GM19025 (cell line): ENCODE measurements at regions not wholly inside any gene's neighbourhood (a gene's known extent, or its start where the extent isn't known, plus 50 kb on each side); places are given as distances from the start of the nearest gene placed in this dataset.
A peak's percentile ranks its signal among the peaks of the same experiment; 100 is the strongest.

ENCODE experiments used
- ATAC-seq: cut with Tn5 transposase; IDR thresholded peaks from one replicate; pipeline ENCODE4 v1.9.1; 2021; ENCODE audit warnings: mild to moderate bottlenecking, low read depth, moderate library complexity; ENCODE audit not compliant: unreplicated experiment

- ATAC-seq = no peak
Measured at GRCh38 chr7:41633690-41634089, 69.2 kb downstream of the INHBA start.

DNA sequence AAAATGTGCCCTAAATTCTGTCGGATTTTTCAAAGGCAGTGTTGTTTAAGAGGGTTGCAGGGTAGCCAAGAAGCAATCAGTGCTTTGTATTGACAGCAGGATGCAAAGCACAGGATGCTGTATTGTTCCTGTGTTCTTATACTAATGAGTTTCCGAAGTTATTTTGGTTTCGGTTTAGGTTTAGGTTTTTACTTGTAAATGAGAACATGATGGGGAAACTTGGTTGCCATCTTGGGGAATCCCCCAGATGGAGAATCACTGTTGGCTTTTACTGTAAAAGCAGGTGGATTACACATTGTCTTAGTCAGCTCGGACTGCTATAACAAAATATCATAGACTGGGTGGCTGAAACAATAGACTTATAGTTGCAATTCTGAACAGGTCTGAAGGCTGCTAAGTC lies 72.1 kb downstream of the INHBA start:
- ATAC-seq = peak; percentile 86

GRCh38 chr7:41629711-41630111 lies 73.2 kb downstream of the INHBA start:
- ATAC-seq = no peak

DNA sequence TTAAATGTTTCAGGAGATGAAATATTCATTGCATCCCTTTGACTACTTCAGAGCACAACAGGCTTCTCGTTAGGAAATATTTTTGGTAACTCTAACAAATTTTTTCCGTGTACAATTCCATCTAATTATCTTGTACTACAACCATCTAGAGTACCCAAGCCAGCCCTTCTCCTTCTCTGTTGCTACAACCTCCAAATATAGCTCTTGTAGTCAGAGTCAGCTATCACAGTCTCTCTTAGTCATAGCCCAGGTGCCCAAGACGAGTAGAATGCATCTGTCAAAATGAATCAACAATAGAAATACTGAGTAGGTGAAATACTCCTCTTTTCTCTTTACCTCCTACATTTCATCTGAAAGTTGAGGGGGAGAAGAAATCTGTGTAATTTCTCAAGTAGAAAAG lies 74.0 kb downstream of the INHBA start:
- no peak for ATAC-seq

- no peak for ATAC-seq
Measured at GRCh38 chr7:41627645-41628298, 75.1 kb downstream of the INHBA start.

GRCh38 chr7:41624818-41625217 lies 78.1 kb downstream of the INHBA start:
- no peak for ATAC-seq

GRCh38 chr7:41621953-41622831 lies 80.7 kb downstream of the INHBA start:
- no peak for ATAC-seq

- no peak for ATAC-seq
Measured at GRCh38 chr7:41617987-41618386, 84.9 kb downstream of the INHBA start.

DNA sequence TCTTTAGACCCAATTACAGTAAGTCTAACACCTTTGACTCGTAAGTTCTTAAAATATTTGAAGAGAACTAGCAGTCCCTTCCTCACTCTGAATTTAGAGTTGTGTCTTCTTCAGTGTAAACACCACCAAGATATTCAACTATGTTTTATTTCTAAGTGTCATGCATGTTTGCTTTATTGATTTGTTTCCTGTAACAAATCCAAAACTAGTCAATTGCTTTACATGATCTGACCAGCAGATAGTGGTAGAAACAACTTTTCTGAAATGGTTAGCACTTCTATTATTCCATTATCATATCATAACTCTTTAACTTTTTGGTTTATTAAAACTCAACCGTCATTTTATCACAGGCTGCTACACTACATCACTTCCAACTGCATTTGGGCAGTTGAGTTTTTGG lies 90.1 kb downstream of the INHBA start:
- no peak for ATAC-seq

- ATAC-seq = no peak
Measured at GRCh38 chr7:41612386-41612785, 90.5 kb downstream of the INHBA start.

- no peak for ATAC-seq
Measured at GRCh38 chr7:41608447-41608846, 94.4 kb downstream of the INHBA start.

DNA sequence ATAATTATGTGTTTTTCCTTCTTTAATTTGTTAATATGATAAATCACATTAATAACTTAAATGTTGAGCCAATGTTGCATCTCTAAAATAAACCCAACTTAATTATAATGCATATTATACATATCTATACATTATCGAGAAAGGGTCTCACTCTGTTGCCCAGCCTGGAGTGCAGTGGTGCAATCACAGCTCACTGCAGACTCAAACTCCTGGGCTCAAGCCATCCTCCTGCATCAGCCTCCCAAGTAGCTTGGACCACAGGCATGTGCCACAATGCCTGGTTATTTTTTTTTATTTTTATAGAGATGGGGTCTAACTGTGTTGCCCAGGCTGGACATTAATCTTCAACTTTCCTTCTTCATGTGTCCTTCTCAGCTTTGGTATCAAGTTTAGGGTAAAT lies 98.9 kb downstream of the INHBA start:
- no peak for ATAC-seq

DNA sequence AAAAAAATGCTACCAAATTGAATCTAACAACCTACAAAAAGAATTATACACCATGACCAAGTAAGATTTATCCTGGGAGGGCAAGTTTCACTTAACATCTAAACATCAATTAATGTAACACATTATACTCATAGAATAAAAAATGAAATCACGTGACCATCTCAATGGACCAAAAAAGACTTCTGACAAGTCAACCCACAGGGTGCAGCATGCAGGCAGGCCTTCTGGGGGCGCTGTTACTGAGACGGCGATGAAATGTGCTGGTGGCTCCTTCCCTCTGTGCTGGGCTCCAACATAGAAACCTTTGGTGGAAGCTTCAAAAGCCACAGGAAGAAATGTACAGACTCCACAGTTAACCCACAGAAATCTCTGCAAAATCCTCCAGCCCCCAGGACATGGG lies 103.1 kb downstream of the INHBA start:
- ATAC-seq = no peak

DNA sequence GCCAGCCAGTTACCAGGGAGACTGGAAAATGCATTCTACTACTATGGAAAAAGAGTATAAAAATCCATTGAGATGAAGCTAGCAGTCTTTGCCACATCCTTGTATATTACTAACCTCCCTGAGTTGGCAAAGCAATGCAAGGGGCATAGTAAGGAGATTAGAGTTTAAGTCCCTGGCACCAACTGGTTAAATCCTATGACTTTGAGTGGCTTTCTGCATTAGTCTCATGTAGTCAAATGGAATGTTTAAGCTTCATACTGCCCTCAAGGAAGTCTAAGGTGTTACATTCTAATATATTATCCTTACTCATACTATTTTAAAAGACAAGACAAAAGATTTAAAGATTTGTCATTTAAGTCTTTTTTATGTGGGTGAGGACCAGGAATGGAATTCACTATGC lies 110.1 kb downstream of the INHBA start:
- no peak for ATAC-seq

DNA sequence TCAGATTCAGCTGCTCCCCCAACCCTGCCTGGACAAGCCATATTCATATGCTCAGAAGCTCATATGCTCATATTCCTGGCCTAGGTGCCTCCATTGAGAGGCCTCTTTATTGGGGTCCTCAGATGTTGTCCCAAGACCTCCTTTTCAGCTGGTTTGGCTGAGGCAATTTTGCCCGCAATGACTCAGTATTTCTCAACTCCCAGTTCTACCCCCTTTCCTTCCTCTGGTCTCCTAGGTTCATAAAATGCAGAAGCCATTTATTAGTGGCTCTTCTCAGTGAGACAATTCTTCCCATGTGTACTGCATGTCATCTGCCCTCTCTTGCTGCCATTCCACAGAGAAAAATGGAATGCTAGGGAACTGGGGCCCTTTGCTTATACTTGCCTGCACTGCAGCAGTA lies 110.7 kb downstream of the INHBA start:
- ATAC-seq = no peak

DNA sequence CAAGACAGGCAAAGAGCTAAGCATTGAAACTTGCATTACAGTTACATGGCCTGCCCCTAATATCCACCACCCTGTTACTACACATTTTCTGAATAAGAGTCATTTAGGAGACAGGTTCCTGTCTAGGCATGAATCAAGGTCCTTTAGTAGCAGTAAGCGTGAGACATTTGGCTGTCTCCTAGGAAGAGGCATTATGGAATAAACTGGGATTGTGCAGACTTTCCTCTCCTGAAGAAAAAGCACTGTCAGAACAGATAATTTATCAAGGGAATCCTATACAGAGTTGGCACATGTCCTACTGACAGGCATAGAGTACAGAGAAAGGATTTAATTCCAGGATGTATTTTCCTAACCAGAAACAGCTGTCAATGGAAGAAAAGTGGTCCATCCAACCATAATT lies 111.9 kb downstream of the INHBA start:
- ATAC-seq = no peak

DNA sequence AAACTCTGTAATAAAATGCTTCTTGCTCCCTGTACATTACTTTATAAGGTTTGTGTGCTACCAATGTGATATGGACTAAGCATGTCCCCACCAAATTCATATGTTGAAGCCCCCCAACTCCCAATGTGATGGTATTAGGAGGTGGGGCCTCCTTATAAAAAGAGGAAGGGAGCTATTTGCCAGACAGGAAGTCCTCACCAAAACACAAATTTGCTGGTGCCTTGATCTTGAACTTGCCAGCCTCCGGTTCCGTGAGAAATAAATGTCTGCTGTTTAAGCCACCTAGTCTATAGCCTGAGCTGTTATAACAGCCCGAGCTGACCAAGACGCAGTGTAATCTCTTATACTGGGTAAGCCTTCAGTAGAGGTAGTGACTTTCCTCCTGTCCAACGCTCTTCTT lies 114.5 kb downstream of the INHBA start:
- no peak for ATAC-seq

DNA sequence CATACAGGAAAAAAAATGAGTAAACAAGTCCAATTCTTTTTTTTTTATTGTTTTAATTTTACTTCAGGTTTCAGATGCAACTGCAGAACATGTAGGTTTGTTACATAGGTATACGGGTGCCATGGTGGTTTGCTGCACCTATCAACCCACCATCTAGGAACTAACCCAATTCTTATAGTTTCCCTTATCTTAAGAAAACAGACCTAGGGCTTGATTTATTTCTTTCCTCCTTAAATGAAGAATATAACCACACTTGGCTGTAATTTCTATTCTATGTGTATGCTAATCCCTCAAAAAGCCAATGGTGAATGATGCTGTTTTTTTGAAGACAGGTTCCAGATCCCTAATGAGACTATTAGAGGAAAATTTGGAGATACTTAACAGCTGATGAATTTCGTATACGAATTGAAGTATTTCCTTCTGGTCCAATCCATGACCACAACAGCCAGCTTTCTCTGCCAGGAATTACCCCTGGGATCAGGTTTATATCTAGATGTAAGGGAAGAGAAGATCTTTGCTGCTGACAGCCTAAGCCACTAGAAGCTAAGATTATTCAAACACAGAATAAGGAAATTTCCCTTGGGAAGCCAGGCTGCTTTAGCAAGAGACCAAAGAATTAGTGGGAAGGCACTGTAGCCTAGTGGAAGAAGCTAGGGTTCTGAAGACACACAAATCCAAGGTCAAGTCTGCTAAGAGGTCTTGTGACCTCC lies 115.8 kb downstream of the INHBA start:
- ATAC-seq = no peak

- ATAC-seq = no peak
Measured at GRCh38 chr7:41584746-41585145, 118.1 kb downstream of the INHBA start.

- ATAC-seq = no peak
Measured at GRCh38 chr7:41582116-41582515, 120.8 kb downstream of the INHBA start.

DNA sequence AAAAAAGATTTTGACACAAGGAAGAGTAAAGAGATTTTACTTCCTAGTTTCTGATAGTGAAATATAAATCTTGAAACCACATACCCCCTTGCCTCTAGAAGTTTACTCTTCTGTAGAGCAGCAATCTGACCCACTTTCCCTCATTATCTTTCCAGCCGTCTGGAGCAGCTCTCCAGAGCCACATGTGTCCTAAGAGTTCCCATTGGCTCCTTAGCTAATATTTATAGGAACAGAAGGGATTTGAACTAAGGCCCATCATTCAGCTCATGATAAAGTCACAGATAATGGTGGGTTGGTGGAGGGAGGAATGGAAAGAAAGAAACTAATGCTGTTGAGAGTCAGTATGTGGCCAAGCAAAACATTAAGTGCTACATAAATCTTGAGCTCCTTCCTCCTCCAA lies 121.8 kb downstream of the INHBA start:
- ATAC-seq = no peak
